Activated CD4-positive, CD25-positive, alpha-beta regulatory T cell treated with anti-CD3 and anti-CD28 coated beads, Interleukin-2, amount 50 U/mL, for 24 hours (primary cell): ENCODE measurements at regions not wholly inside any gene's neighbourhood (a gene's known extent, or its start where the extent isn't known, plus 50 kb on each side); places are given as distances from the start of the nearest gene placed in this dataset.
"Not testable (repeated sequence)": the region's sequence is repeated elsewhere in the genome, so short reads cannot be mapped to it uniquely, and the experiment has no call there.

Source experiments
- ATAC-seq, 2 donors: fragments of 150-1000 bp; cut with Tn5 transposase; one replicate each; pipeline ENCODE4 v1.10.0; 2021; ENCODE audit warnings: mild to moderate bottlenecking in 1 of 2, moderate library complexity in 1 of 2

- no peak for ATAC-seq
Measured at GRCh38 chr2:238521870-238522269, 95.1 kb downstream of the ASB1 start.

GRCh38 chr2:238523158-238524110 is 96.7 kb downstream of the ASB1 start:
- no peak for ATAC-seq

GRCh38 chr2:238524426-238524983 is 97.8 kb downstream of the ASB1 start:
- ATAC-seq, result no peak

GRCh38 chr2:238525990-238526389 is 99.3 kb downstream of the ASB1 start:
- ATAC-seq, result no peak

GRCh38 chr2:238527565-238527964 is 100.8 kb downstream of the ASB1 start:
- no peak for ATAC-seq

- no peak for ATAC-seq
Measured at GRCh38 chr2:238528953-238529781, 102.4 kb downstream of the ASB1 start.

GRCh38 chr2:238531017-238531645 is 104.4 kb downstream of the ASB1 start:
- not testable (repeated sequence) for ATAC-seq

- ATAC-seq, result not testable (repeated sequence)
Measured at GRCh38 chr2:238543732-238544131, 117.0 kb downstream of the ASB1 start.

GRCh38 chr2:238548902-238549462 is 122.3 kb downstream of the ASB1 start:
- ATAC-seq, result no peak

GRCh38 chr2:238549866-238550265 is 123.1 kb downstream of the ASB1 start:
- ATAC-seq, result no peak

GRCh38 chr2:238551091-238551490 is 124.4 kb downstream of the ASB1 start:
- ATAC-seq, result no peak

GRCh38 chr2:238552226-238552625 is 125.5 kb downstream of the ASB1 start:
- no peak for ATAC-seq

- ATAC-seq, result no peak
Measured at GRCh38 chr2:238553159-238553558, 126.4 kb downstream of the ASB1 start.

- ATAC-seq, result no peak
Measured at GRCh38 chr2:238554468-238555315, 128.0 kb downstream of the ASB1 start.

- peak in 1 of 2 donors; percentile 27 for ATAC-seq
Measured at GRCh38 chr2:238555786-238556542, 129.2 kb downstream of the ASB1 start.

- ATAC-seq, result no peak
Measured at GRCh38 chr2:238557431-238557830, 130.7 kb downstream of the ASB1 start.

GRCh38 chr2:238557936-238558335 is 131.2 kb downstream of the ASB1 start:
- no peak for ATAC-seq

- no peak for ATAC-seq
Measured at GRCh38 chr2:238558456-238559099, 131.9 kb downstream of the ASB1 start.

GRCh38 chr2:238560234-238560633 is 133.5 kb downstream of the ASB1 start:
- ATAC-seq, result no peak

GRCh38 chr2:238561230-238561629 is 134.5 kb downstream of the ASB1 start:
- no peak for ATAC-seq
